Esophagus muscularis mucosa (tissue), 3 donors: ENCODE measurements at regions not wholly inside any gene's neighbourhood (a gene's known extent, or its start where the extent isn't known, plus 50 kb on each side); places are given as distances from the start of the nearest gene placed in this dataset.

ENCODE experiments used
- CTCF ChIP-seq, 3 experiments: fragments of 200-600 bp in 2 of 3; fragments of 450-650 bp in 1 of 3; sonication (generic) in 2 of 3; IDR thresholded peaks; one replicate each; pipeline ENCODE4 v1.5.1; 2017 to 2019; ENCODE audit warnings: antibody characterized with exemption in 3 of 3, mild to moderate bottlenecking in 2 of 3, moderate library complexity in 1 of 3
- POLR2A ChIP-seq: fragments of 450-650 bp; IDR thresholded peaks from one replicate; pipeline ENCODE4 v1.6.1; 2017; ENCODE audit warnings: antibody characterized with exemption, moderate library complexity, mild to moderate bottlenecking, low read depth
- POLR2AphosphoS5 ChIP-seq, 2 donors: sonication (generic); formaldehyde crosslinking; IDR thresholded peaks; one replicate each; pipeline ENCODE4 v1.6.1; 2017; ENCODE audit warnings: antibody characterized with exemption in 2 of 2

- TF ChIP-seq CTCF (IDR thresholded peaks at IDR 0.05): no peak
- TF ChIP-seq POLR2A: no peak
- TF ChIP-seq POLR2AphosphoS5 (IDR thresholded peaks at IDR 0.05): no peak
These were observed 122.7 kb downstream of the ANKRD50 start for GRCh38 chr4:124589786-124590185.
